ENCODE measurements at regions not wholly inside any gene's neighbourhood (a gene's known extent, or its start where the extent isn't known, plus 50 kb on each side); places are given as distances from the start of the nearest gene placed in this dataset.
A peak's percentile ranks its signal among the peaks of the same experiment; 100 is the strongest.

DNA sequence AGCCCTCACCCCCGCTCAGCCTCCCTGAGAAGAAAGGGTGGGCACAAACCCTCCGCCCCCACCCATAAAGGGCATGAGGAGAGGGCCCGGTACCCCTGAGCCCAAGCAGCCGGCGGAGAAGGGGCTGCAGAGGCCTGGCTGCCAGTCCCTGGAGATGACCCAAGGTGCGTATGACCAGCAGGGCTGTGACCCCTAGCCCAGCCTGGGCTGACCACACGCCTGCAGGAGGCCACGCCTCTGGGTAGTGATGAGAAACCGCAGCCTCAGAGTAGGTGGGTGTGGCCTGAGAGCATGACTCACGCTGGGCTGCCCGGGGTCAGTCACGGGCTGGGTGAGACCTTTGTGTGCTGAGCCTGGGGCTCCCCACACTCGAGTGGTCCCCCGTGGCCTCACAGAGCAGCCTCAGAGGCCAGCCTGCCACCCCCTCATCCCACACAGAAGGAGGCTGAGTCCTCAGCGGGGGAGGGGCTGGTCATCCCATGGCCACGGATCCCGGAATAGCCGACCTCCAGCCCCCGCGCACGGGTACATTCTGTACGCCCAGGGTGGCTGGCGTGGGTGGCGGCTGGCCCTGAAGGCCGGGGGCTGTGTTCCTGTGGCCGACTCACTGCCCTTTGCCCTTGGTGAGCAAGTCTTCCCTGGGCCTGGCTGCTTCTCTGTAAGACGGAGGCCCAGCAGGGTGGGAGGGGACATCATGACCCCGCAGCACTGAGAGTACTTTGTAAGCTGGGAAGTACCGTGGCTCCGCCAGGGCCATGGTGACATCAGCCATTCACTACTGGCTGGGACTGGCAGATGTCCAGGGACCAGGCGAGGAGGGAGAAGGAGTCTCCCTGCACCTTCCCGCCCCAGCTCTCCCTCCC is 110.8 kb upstream of the OTOS start:
- H3K27ac ChIP-seq, result peak overlapping the region; percentile 52 to 82
- H3K36me3 ChIP-seq, result no peaks in the 10 kb centered on the region
- TF ChIP-seq, protein P1, sequence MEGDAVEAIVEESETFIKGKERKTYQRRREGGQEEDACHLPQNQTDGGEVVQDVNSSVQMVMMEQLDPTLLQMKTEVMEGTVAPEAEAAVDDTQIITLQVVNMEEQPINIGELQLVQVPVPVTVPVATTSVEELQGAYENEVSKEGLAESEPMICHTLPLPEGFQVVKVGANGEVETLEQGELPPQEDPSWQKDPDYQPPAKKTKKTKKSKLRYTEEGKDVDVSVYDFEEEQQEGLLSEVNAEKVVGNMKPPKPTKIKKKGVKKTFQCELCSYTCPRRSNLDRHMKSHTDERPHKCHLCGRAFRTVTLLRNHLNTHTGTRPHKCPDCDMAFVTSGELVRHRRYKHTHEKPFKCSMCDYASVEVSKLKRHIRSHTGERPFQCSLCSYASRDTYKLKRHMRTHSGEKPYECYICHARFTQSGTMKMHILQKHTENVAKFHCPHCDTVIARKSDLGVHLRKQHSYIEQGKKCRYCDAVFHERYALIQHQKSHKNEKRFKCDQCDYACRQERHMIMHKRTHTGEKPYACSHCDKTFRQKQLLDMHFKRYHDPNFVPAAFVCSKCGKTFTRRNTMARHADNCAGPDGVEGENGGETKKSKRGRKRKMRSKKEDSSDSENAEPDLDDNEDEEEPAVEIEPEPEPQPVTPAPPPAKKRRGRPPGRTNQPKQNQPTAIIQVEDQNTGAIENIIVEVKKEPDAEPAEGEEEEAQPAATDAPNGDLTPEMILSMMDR (IDR thresholded peaks at IDR 0.05), result no peak
- TF ChIP-seq POLR2AphosphoS5 (IDR thresholded peaks at IDR 0.05) (peak; percentile 26), POLR2A (IDR thresholded peaks at IDR 0.05) (no peak)
- H3K27me3 ChIP-seq (replicated peaks; ENCODE audit: insufficient read depth), result no peaks in the 10 kb centered on the region
- no peak overlapping the region for H3K4me3 ChIP-seq
- WGBS, result 40% methylated on average over 23 of the region's 32 CpGs
- no peaks in the 10 kb centered on the region for H3K4me1 ChIP-seq (replicated peaks)
- DNase-seq (ENCODE audit: low spot score), result peak; percentile 67
- H3K9me3 ChIP-seq, result no peaks in the 10 kb centered on the region
- intact Hi-C loops (cut with DNase I), result no loop called here

DNA sequence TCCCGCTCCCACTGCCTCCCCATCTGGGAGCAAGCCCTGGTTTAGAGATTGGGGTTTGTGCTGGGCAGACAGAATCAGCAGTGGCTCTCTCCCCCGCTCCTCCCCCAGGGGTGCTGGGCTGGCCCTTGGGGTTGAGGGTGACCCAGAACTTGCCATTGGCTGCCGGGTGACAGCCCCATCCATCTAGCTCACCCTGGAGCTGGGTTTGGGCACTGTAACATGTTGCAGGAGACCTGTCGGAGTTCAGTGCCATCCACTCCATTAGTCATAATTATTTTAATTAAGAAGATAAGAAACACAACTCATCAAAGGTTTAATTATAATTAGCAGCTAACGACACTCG is 111.4 kb upstream of the OTOS start:
- H3K4me3 ChIP-seq, result no peak overlapping the region
- H3K27ac ChIP-seq, result peak overlapping the region; percentile 52 to 82
- H3K36me3 ChIP-seq, result no peaks in the 10 kb centered on the region
- TF ChIP-seq POLR2AphosphoS5 (IDR thresholded peaks at IDR 0.05) (no peak), POLR2A (IDR thresholded peaks at IDR 0.05) (no peak)
- TF ChIP-seq, protein P1 (IDR thresholded peaks at IDR 0.05), result no peak
- intact Hi-C loops (cut with DNase I), result no loop called here
- no peak for DNase-seq (ENCODE audit: low spot score)
- 67% methylated on average over 6 of the region's 6 CpGs for WGBS
- no peaks in the 10 kb centered on the region for H3K4me1 ChIP-seq (replicated peaks)
- no peaks in the 10 kb centered on the region for H3K9me3 ChIP-seq
- no peaks in the 10 kb centered on the region for H3K27me3 ChIP-seq (replicated peaks; ENCODE audit: insufficient read depth)

DNA sequence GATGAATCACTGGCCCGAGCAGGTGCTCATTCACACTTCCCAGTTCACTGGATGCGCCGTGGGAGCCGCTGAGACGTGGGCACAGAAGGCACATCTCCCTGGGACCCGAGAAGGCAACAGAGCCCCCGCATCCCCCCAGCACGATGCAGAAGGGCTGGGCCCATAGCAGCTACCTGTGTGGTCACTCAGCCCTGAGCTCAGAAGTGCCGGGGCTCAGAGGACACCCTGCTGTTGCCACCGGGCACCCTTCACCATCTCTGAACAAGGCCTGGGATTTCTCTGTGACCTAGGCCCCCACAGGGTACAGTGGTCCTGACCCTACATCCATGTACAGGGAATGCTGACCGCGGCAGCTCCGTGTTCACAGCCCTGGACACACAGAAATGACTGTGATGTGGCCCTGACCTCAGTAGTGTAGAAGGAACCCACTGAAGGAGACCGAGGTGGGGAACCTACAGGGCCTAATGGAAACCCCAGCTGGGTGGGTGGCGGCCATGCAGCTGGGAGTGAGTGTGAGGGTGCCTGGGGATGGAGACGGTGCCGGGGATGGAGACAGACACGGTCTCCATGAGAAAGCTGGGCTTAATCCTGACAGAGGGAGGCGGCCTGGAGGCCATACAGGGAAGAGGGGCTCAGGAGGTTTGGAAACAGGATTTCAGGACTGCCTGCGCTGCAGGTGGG is 111.9 kb upstream of the OTOS start:
- 89% methylated on average over 20 of the region's 20 CpGs for WGBS
- peak overlapping the region; percentile 52 to 82 for H3K27ac ChIP-seq
- DNase-seq (ENCODE audit: low spot score), result no peak

DNA sequence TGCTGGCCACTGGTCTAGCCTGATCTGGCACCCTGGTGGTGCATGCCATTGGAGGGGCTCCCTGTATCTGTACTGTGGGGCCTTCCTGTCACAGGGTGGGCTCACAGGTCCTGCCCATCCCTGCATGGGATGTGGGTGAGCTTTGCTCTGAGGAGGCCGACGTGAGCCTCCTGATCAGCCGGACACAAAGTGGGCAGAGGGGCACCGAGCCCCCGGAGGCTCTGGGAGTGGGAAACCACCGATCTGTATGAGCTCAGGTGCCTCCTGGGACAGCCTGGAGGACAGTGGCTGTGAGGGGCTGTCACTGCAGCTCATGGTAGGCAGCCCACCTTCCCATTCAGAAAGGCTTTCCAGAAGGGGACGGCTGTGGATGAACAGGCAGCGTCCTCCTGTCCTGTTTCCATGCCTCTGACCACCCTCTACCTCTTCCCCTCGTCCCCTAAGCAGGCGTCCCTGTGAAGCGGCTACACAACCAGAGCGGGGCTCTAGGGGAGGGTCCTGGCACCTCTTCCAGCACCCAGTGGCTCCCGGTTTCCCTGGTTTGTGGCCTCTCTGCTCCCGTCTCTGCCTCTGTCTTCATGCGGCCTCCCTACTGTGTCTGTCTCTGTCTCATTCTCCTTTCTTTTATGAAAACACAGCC is 112.5 kb upstream of the OTOS start:
- intact Hi-C loops (cut with DNase I), result no loop called here

More for the DNA sequence above, 111.9 kb upstream of the OTOS start:
- no peaks in the 10 kb centered on the region for H3K4me1 ChIP-seq (replicated peaks)
- no peaks in the 10 kb centered on the region for H3K36me3 ChIP-seq
- H3K27me3 ChIP-seq (replicated peaks; ENCODE audit: insufficient read depth), result no peaks in the 10 kb centered on the region
- intact Hi-C loops (cut with DNase I), result no loop called here
- H3K4me3 ChIP-seq, result no peak overlapping the region
- TF ChIP-seq, protein P1 (IDR thresholded peaks at IDR 0.05), result no peak
- TF ChIP-seq POLR2A (IDR thresholded peaks at IDR 0.05), result no peak
- TF ChIP-seq POLR2AphosphoS5 (IDR thresholded peaks at IDR 0.05), result no peak
- H3K9me3 ChIP-seq, result no peaks in the 10 kb centered on the region

More for the DNA sequence above, 112.5 kb upstream of the OTOS start:
- H3K27ac ChIP-seq, result no peak overlapping the region
- 88% methylated on average over 15 of the region's 15 CpGs for WGBS
- no peak for DNase-seq (ENCODE audit: low spot score)
- H3K27me3 ChIP-seq (replicated peaks; ENCODE audit: insufficient read depth), result no peaks in the 10 kb centered on the region
- H3K4me3 ChIP-seq, result no peak overlapping the region
- H3K36me3 ChIP-seq, result no peaks in the 10 kb centered on the region
- no peaks in the 10 kb centered on the region for H3K9me3 ChIP-seq
- TF ChIP-seq POLR2AphosphoS5 (IDR thresholded peaks at IDR 0.05) (no peak), POLR2A (IDR thresholded peaks at IDR 0.05) (no peak)
- TF ChIP-seq, protein P1 (IDR thresholded peaks at IDR 0.05), result no peak
- H3K4me1 ChIP-seq (replicated peaks), result no peaks in the 10 kb centered on the region
